K562 (cell line): ENCODE measurements at regions not wholly inside any gene's neighbourhood (a gene's known extent, or its start where the extent isn't known, plus 50 kb on each side); places are given as distances from the start of the nearest gene placed in this dataset.
"Not testable (repeated sequence)": the region's sequence is repeated elsewhere in the genome, so short reads cannot be mapped to it uniquely, and the experiment has no call there.

Experiments
- ATAC-seq: fragments of 200-7000 bp; cut with Tn5 transposase; 3 replicates; pipeline ENCODE4 v1.9.1; 2020; ENCODE audit warnings: moderate library complexity
- BruUV-seq: library from RNA; stranded (reverse); fragments of 400-500 nt; replicated peaks from 2 replicates; lab custom pipeline; 2021; lab: Mats Ljungman, UMichigan
- CTCF ChIA-PET: fragments of 300-600 bp; formaldehyde crosslinking; extraction: SDS; loops from one replicate; lab custom pipeline; 2021; ENCODE audit warnings: low intra/inter-chr PET ratio; lab: Yijun Ruan, JAX
- POLR2A ChIA-PET: fragments of 300-600, 350-650 bp; sonication (Branson Sonifier 250); formaldehyde crosslinking; extraction: SDS; loops from one replicate; lab custom pipeline; 2021; ENCODE audit warnings: antibody characterized with exemption, inconsistent platforms; lab: Yijun Ruan, JAX
- DNase-seq, 4 experiments: peaks; one replicate each; pipeline versions ENCODE4 v3.0.0 to v3.0.0-alpha.2; 2011 to 2018; ENCODE audit warnings: low spot score in 3 of 4, mixed read lengths in 3 of 4; ENCODE audit errors: extremely low read depth in 1 of 4
- FAIRE-seq: peaks from 2 replicates; lab custom pipeline; 2011; peaks lifted over from hg19 to GRCh38; lab: Jason Lieb, UNC
- H2AFZ ChIP-seq: 2 replicates; pipeline ENCODE4 v1.6.0; 2011; ENCODE audit warnings: low read depth, low read length, control low read depth, inconsistent platforms
- H3K27ac ChIP-seq: fragments of 200-600 bp; 3 replicates; pipeline ENCODE4 v1.8.0; 2011; ENCODE audit warnings: low read depth, mild to moderate bottlenecking, control low read depth, inconsistent platforms, low read length, moderate library complexity, mixed read lengths; ENCODE audit errors: extremely low read depth
- H3K27me3 ChIP-seq, 2 experiments: fragments of 300-600 bp in 1 of 2; 2 replicates in 1 of 2; 3 replicates in 1 of 2; pipeline versions ENCODE4 v1.6.0 to v1.8.0; 2011; ENCODE audit warnings: inconsistent platforms in 2 of 2, low read length in 2 of 2, mild to moderate bottlenecking in 1 of 2, mixed read lengths in 1 of 2, moderate library complexity in 1 of 2; ENCODE audit not compliant: control insufficient read depth in 2 of 2, insufficient read depth in 2 of 2
- H3K36me3 ChIP-seq: fragments of 300-600 bp; 3 replicates; pipeline ENCODE4 v1.8.0; 2011; ENCODE audit warnings: mild to moderate bottlenecking, low read length, inconsistent platforms; ENCODE audit not compliant: control insufficient read depth, insufficient read depth
- H3K4me1 ChIP-seq, 2 experiments: fragments of 200-600 bp in 1 of 2; replicated peaks in 1 of 2; 2 replicates in 1 of 2; 3 replicates in 1 of 2; pipeline versions ENCODE4 v1.5.1 to v1.8.0; 2011; ENCODE audit warnings: inconsistent platforms in 2 of 2, low read length in 2 of 2, mild to moderate bottlenecking in 1 of 2, mixed read lengths in 1 of 2, moderate library complexity in 1 of 2; ENCODE audit not compliant: control insufficient read depth in 2 of 2, insufficient read depth in 2 of 2
- H3K4me2 ChIP-seq: 2 replicates; pipeline ENCODE4 v1.6.1; 2011; ENCODE audit warnings: low read length, control low read depth, inconsistent platforms, mixed read lengths; ENCODE audit not compliant: insufficient read depth
- H3K4me3 ChIP-seq: fragments of 200-600 bp; sonication (generic), shearing (Covaris generic); 2 replicates; pipeline ENCODE4 v1.5.1; 2016; ENCODE audit warnings: control low read depth, inconsistent platforms
- H3K79me2 ChIP-seq: fragments of 200-600 bp; 3 replicates; pipeline ENCODE4 v1.8.0; 2011; ENCODE audit warnings: low read length, inconsistent platforms; ENCODE audit not compliant: control insufficient read depth, insufficient read depth
- H3K9ac ChIP-seq, 2 experiments: 2 replicates each; pipeline versions ENCODE4 v1.6.0 to v1.6.1; 2011; ENCODE audit warnings: low read depth in 2 of 2, low read length in 2 of 2, control low read depth in 1 of 2, inconsistent platforms in 1 of 2, mild to moderate bottlenecking in 1 of 2, mixed read lengths in 1 of 2; ENCODE audit not compliant: insufficient read depth in 1 of 2
- H3K9me1 ChIP-seq: one replicate; pipeline ENCODE4 v1.6.0; 2011; ENCODE audit warnings: inconsistent platforms, mild to moderate bottlenecking, low read length, moderate library complexity; ENCODE audit not compliant: control insufficient read depth, insufficient read depth
- H3K9me3 ChIP-seq: replicated peaks from 2 replicates; pipeline ENCODE4 v1.5.1; 2011; ENCODE audit warnings: low read depth, low read length, inconsistent platforms; ENCODE audit not compliant: control insufficient read depth, insufficient read depth
- H4K20me1 ChIP-seq: replicated peaks from 2 replicates; pipeline ENCODE4 v1.6.1; 2011; ENCODE audit warnings: low read length, inconsistent platforms, mixed read lengths; ENCODE audit not compliant: control insufficient read depth, insufficient read depth
- FOS ChIP-seq: IDR thresholded peaks from 3 replicates; pipeline ENCODE4 v1.6.1; 2011; ENCODE audit not compliant: insufficient read length; ENCODE audit errors: extremely low read depth
- MGA ChIP-seq: fragments of 450-650 bp; IDR thresholded peaks from 2 replicates; pipeline ENCODE4 v1.6.1; 2016; ENCODE audit warnings: mild to moderate bottlenecking, moderate library complexity
- NFXL1 ChIP-seq: fragments of 450-650 bp; formaldehyde crosslinking; IDR thresholded peaks from 2 replicates; pipeline ENCODE4 v1.4.0; 2021; ENCODE audit warnings: mild to moderate bottlenecking
- NONO ChIP-seq, 2 experiments: fragments of 200-400 bp in 1 of 2; fragments of 450-650 bp in 1 of 2; formaldehyde crosslinking in 1 of 2; IDR thresholded peaks; 2 replicates each; pipeline ENCODE4 v1.6.1; 2017; ENCODE audit warnings: low read depth in 2 of 2, mild to moderate bottlenecking in 2 of 2, moderate library complexity in 2 of 2, low read length in 1 of 2
- RBM39 ChIP-seq: fragments of 200-400 bp; formaldehyde crosslinking; optimal IDR thresholded peaks from 2 replicates; pipeline ENCODE3; 2018; ENCODE audit warnings: low read depth, low read length
- WGBS: fragments of 100-300 bp; shearing (Covaris generic); methylation state at CpG from one replicate; pipeline ENCODE4 v1.1.6; 2016; ENCODE audit warnings: low coverage, mixed read lengths; ENCODE audit not compliant: insufficient coverage; ENCODE audit errors: missing lambda C conversion rate; 5-methylcytosine and 5-hydroxymethylcytosine counted together
- in situ Hi-C: fragments of 300-500 bp; cut with MboI; formaldehyde crosslinking; loops from 4 replicates; pipeline ENCODE4 v1.15.0; 2018; ENCODE audit warnings: inconsistent platforms, mixed read lengths
- intact Hi-C: fragments of 100-400 bp; cut with micrococcal nuclease; formaldehyde crosslinking; loops from 2 replicates; pipeline ENCODE4 v1.14.2; 2022

GRCh38 chr14:106809615-106810014, 1283.2 kb downstream of the TMEM121 start (continued):
- TF ChIP-seq MGA (no peak), NONO (IDR thresholded peaks at IDR 0.05; ENCODE audit: low read depth in 2 of 2, low read length in 1 of 2) (no peak), NFXL1 (CRISPR knock-in tag) (no peak), FOS (no peak), RBM39 (no peak)

GRCh38 chr14:106810168-106810567, 1283.8 kb downstream of the TMEM121 start:
- CTCF ChIA-PET, FAIRE-seq, POLR2A ChIA-PET, H3K27me3 ChIP-seq, H3K4me1 ChIP-seq, BruUV-seq, H3K9ac ChIP-seq, H3K36me3 ChIP-seq, H3K79me2 ChIP-seq, intact Hi-C loops, H3K27ac ChIP-seq, H3K4me2 ChIP-seq, H3K4me3 ChIP-seq, ATAC-seq, in situ Hi-C loops, H3K9me1 ChIP-seq, H4K20me1 ChIP-seq, H3K9me3 ChIP-seq, DNase-seq, H2AFZ ChIP-seq: not testable (repeated sequence)
- WGBS: 5% methylated on average over 8 of the region's 13 CpGs
